Mesodermal cell (in vitro differentiated cells): ENCODE measurements at regions not wholly inside any gene's neighbourhood (a gene's known extent, or its start where the extent isn't known, plus 50 kb on each side); places are given as distances from the start of the nearest gene placed in this dataset.
A peak's percentile ranks its signal among the peaks of the same experiment; 100 is the strongest.

Source experiments
- H3K27ac ChIP-seq: 2 replicates; pipeline ENCODE4 v1.7.0; 2013; ENCODE audit warnings: mild to moderate bottlenecking, low read depth, low read length, moderate library complexity; ENCODE audit not compliant: severe bottlenecking
- H3K36me3 ChIP-seq: 2 replicates; pipeline ENCODE4 v1.7.1; 2013; ENCODE audit warnings: mild to moderate bottlenecking, low read length, moderate library complexity; ENCODE audit not compliant: control insufficient read depth, insufficient read depth
- H3K4me1 ChIP-seq: one replicate; pipeline ENCODE4 v1.7.1; 2013; ENCODE audit warnings: mild to moderate bottlenecking, low read length; ENCODE audit not compliant: insufficient read depth, control insufficient read depth, poor library complexity, severe bottlenecking
- H3K4me3 ChIP-seq: 2 replicates; pipeline ENCODE4 v1.7.0; 2013; ENCODE audit warnings: low read length, control low read depth, mild to moderate bottlenecking; ENCODE audit not compliant: insufficient read depth, poor library complexity, severe bottlenecking; ENCODE audit errors: extremely low read depth
- H3K9me3 ChIP-seq: 2 replicates; pipeline ENCODE4 v1.7.1; 2013; ENCODE audit warnings: mild to moderate bottlenecking, low read length, moderate library complexity; ENCODE audit not compliant: control insufficient read depth
- WGBS, 2 experiments: methylation state at CpG; one replicate each; pipeline ENCODE4 v1.1.5; 2013; ENCODE audit warnings: missing lambda C conversion rate in 2 of 2; ENCODE audit not compliant: insufficient coverage in 2 of 2; 5-methylcytosine and 5-hydroxymethylcytosine counted together

DNA sequence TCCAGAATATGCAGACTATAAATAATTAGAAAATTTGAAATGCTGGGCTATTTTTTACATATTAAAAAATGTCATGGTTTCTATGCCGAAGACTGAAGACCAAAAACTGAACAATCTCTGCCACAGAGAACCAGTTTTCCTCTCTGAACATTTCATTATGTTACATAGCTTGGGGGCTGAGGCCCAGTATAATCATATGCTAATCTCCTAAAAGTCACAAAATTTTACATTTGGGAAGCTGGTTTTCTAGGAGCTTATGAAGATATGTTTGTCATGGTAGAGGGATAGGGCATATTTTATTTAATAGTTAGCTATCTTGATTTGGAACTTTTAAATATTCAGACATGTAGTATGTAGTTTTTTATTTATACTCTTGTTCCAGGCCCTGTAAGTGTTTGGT is 167.8 kb downstream of the GPAT3 start:
- Histone ChIP-seq H3K9me3 (peaks cover 5% of the 10 kb centered on the region), H3K27ac (no peak overlapping the region), H3K36me3 (no peaks in the 10 kb centered on the region), H3K4me1 (no peaks in the 10 kb centered on the region), H3K4me3 (no peak overlapping the region)
- WGBS, 2 experiments, result no CpG with 5 or more reads among the region's 1 CpG

DNA sequence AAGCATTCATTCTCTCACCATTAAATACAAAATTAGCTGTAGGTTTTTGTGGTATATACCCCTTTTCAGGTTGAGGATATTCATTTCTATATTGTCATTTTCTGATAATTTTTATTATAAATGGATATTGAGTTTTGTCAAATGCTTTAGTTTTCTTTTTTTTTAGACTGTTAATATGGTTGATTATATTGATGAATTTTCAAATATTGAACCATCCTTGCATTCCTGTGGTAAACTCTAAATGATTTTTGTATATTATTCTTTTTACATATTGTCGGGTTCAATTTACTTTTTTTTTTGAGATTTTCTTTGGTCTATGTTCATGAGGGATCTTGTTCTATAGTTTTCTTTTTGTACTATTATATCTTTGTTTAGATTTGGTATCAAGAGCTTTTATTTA is 165.1 kb downstream of the GPAT3 start:
- no CpG with 5 or more reads among the region's 1 CpG for WGBS, 2 experiments
- Histone ChIP-seq H3K9me3 (peaks cover 5% of the 10 kb centered on the region), H3K36me3 (no peaks in the 10 kb centered on the region), H3K4me1 (no peaks in the 10 kb centered on the region), H3K27ac (no peak overlapping the region), H3K4me3 (no peak overlapping the region)

DNA sequence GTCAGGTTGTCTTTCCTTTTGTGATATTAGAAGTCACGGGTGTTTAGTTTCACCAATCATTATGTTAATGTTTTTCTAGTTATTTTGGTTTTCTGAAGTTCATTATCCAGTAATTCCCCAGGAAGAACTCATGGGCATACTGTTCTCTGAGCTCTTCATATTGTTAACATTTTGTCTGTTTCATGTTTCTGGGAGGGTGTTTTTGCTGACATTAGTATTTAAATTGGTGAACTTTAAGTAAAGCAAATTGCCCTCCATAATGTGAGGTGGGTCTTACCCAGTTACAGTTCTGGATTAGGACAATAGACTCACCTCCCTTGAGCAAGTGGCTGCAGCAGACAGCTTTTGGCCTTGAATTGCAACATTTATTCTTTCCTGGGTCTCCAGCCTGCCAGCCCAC is 163.4 kb downstream of the GPAT3 start:
- WGBS, 2 experiments, result no CpG with 5 or more reads among the region's 1 CpG
- H3K9me3 ChIP-seq, result peaks cover 5% of the 10 kb centered on the region

DNA sequence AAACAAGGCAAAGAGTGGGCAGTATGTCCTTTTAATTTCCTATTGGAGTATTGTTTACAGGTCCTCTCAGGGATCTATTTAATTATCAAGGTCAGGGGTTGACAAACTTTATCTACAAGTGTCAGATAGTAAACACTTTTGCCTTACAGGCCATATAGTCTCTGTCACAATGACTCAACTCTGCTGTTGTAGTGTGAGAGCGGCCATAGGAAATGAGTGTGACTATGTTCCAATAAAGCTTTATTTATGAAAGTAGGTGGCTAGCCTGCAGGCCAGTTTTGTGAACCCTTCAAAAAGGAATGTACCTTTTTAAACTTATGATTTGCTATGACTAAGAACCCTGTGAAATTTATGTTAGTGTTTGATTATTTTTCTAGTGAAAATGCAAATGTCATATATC is 156.1 kb downstream of the GPAT3 start:
- no peaks in the 10 kb centered on the region for H3K36me3 ChIP-seq
- no peak overlapping the region for H3K4me3 ChIP-seq
- no peaks in the 10 kb centered on the region for H3K9me3 ChIP-seq
- no peak overlapping the region for H3K27ac ChIP-seq
- WGBS, 2 experiments, result no CpG with 5 or more reads among the region's 1 CpG
- H3K4me1 ChIP-seq, result no peaks in the 10 kb centered on the region

More for the DNA sequence above, 163.4 kb downstream of the GPAT3 start:
- Histone ChIP-seq H3K4me3 (no peak overlapping the region), H3K4me1 (no peaks in the 10 kb centered on the region), H3K27ac (no peak overlapping the region), H3K36me3 (no peaks in the 10 kb centered on the region)

DNA sequence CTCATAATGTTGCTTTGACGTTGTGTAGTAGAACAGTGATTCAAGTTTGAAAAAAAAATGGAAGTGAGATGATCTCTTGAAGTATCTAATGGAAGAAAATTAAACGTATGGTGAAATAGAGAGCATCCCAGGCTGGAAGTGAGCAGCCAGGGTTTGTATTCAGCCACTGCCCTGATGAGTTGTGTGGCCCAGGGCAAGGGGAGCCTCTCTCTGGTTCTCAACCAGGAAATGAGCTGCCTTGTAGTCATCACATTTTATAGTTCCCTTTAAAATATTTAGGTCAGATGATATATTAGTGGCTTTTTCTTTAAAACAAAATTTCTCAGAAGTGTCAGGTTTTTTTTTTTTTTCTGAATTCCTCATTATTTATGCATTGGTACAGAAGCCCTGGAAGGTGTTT is 150.3 kb downstream of the GPAT3 start:
- Histone ChIP-seq H3K9me3 (no peaks in the 10 kb centered on the region), H3K4me1 (no peaks in the 10 kb centered on the region), H3K4me3 (no peak overlapping the region), H3K27ac (no peak overlapping the region), H3K36me3 (no peaks in the 10 kb centered on the region)
- 94 to 100% methylated on average over 2 of the region's 2 CpGs for WGBS, 2 experiments

DNA sequence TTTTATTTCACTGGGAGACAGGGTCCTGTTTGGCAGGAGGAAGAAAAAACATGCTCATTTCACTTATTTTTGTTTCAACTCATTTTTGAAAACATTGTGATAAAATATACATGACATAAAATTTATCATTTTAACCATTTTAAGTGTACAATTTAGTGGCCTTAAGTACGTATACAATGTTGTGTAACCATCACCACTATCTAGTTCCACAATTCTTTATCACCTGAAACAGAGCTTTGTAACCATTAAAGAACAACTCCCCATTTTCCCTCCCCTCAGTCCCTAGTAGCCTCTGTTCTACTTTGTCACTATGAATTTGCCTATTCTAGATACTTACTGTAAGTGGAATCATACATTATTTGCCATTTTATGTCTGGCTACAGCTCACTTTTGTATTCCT is 143.8 kb downstream of the GPAT3 start:
- 100% methylated on average over 1 of the region's 1 CpG for WGBS, 2 experiments
- H3K4me1 ChIP-seq, result no peaks in the 10 kb centered on the region
- no peak overlapping the region for H3K4me3 ChIP-seq
- no peaks in the 10 kb centered on the region for H3K36me3 ChIP-seq
- H3K27ac ChIP-seq, result no peak overlapping the region
- H3K9me3 ChIP-seq, result no peaks in the 10 kb centered on the region

DNA sequence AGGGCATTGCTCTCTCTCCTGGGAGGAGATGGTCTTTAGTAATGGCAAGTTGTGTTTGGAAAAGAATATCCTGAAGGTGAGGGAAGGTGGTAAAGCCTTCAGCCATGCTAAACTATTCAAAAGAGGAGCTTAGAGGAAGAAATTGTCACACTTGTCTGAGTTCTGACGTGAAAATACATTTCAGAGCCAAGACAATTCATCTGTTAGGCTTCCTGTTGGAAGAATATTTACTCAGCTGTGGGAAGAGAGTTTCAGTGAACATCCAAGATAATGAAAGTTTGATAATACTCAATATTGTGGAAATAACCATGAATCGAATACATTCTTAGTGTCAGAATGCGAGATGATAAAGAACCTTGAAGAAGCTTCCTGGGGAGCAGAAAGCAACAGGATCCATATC is 143.3 kb downstream of the GPAT3 start:
- H3K36me3 ChIP-seq, result no peaks in the 10 kb centered on the region
- H3K9me3 ChIP-seq, result no peaks in the 10 kb centered on the region
- no peak overlapping the region for H3K4me3 ChIP-seq
- no peaks in the 10 kb centered on the region for H3K4me1 ChIP-seq
- 86 to 92% methylated on average over 1 to 2 of the region's 3 CpGs for WGBS, 2 experiments
- H3K27ac ChIP-seq, result no peak overlapping the region

DNA sequence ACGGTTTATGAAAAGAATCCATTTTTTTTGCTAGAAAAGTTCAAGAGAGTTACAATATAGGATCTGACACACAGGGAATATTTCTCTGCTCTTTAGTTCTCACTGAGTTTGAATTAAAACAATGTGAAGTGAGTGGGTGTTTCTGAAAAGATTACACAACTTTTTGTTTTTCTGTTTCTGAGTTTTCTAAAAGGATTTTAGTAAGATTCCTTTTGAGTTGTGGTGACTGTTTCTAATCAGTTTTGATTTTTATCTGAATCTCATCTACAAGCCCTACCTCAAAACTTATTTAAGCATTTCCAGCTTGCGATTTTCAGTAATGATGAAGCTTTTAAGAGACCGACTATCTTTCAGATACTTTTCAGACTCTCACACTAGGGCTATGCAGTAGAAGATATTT is 141.7 kb downstream of the GPAT3 start:
- Histone ChIP-seq H3K4me1 (no peaks in the 10 kb centered on the region), H3K9me3 (no peaks in the 10 kb centered on the region), H3K4me3 (no peak overlapping the region), H3K27ac (no peak overlapping the region), H3K36me3 (no peaks in the 10 kb centered on the region)
- no CpG with 5 or more reads among the region's 3 CpGs for WGBS, 2 experiments

DNA sequence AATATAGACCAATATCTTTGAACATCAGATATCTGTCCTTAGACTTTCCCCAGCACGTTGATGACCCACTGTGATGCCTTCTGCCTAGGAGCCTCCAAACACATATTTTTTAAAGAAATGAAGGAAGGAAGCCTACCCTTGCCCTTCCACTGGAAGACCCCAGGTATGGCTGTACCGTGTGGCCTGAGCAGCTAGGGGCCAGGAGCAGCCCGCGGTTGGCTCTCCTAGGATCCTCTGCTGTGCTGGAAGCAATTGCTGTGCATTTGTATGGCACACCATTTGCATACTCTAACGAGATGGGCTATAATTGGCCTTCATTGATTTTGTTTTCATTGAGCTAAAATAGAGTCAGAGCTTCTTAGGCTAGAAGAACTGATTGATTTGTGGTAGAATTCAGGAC is 128.8 kb downstream of the GPAT3 start:
- 66 to 76% methylated on average over 2 to 4 of the region's 5 CpGs for WGBS, 2 experiments
- H3K4me3 ChIP-seq, result no peak overlapping the region
- peaks cover 15% of the 10 kb centered on the region for H3K4me1 ChIP-seq
- no peaks in the 10 kb centered on the region for H3K9me3 ChIP-seq
- no peaks in the 10 kb centered on the region for H3K36me3 ChIP-seq
- H3K27ac ChIP-seq, result no peak overlapping the region

DNA sequence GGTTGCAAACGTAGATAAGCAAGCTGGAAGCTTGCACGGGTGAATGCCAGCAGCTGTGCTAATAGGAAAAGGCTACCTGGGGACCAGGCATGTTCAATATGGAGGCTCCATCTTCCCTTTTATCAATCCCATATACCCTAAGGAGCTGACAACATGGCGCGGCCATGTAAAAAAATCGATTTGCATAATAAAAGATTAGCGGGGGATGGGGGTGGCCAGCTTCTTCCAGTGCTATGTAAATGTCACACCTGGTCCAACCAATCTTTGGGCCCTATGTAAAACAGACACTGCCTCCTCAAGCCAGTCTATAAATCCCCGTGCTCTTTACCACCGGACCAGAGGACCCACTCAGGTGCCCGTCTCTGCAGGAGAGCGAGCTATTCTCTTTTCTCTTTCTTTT is 128.2 kb downstream of the GPAT3 start:
- 93 to 94% methylated on average over 6 to 8 of the region's 10 CpGs for WGBS, 2 experiments
- H3K4me3 ChIP-seq, result no peak overlapping the region
- no peaks in the 10 kb centered on the region for H3K9me3 ChIP-seq
- H3K27ac ChIP-seq, result no peak overlapping the region
- H3K36me3 ChIP-seq, result no peaks in the 10 kb centered on the region
- H3K4me1 ChIP-seq, result peaks cover 15% of the 10 kb centered on the region

DNA sequence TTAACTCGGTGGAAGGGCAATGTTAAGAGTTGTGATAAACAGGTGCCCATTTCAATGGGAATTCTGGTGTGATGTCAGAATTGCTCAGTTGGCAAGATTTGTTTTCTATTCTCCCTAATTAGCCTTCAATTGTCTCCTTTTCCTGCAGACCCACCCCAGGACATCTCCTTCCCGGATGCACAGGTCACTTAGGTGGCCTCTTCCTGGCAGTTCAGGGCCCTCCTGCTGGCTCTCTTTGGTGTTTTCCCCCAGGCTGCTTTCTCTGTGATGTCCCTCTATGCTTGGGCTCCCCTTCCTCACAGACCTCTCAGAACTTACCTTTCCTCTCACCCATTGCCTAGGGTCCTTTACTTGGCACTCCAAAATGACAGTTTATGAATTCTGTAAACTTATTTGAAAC is 126.3 kb downstream of the GPAT3 start:
- Histone ChIP-seq H3K4me3 (no peak overlapping the region), H3K27ac (peak overlapping the region; percentile 17), H3K36me3 (no peaks in the 10 kb centered on the region), H3K9me3 (no peaks in the 10 kb centered on the region), H3K4me1 (peaks cover 15% of the 10 kb centered on the region)
- WGBS, 2 experiments, result 36 to 43% methylated on average over 1 of the region's 2 CpGs

DNA sequence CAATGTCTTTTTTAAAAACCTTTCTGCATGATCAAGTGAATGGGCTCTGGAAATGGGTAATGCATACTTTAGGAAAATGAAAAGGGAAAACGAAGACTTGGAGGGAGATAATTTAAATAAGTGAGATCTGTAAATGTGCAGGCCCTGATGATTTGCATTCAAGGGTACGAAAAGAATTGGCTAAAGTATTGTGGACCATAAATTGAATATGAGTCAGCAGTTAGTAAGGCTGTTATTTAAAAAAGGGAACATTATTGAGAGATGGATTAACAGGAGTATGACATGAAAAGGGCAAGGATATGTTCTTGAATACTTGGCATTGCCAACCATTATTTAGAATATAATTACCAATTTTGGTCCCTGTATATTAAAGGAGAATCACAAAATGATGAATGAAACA is 125.5 kb downstream of the GPAT3 start:
- WGBS, 2 experiments, result 65 to 68% methylated on average over 2 of the region's 2 CpGs
- peaks cover 15% of the 10 kb centered on the region for H3K4me1 ChIP-seq
- peak overlapping the region; percentile 17 for H3K27ac ChIP-seq
- H3K4me3 ChIP-seq, result no peak overlapping the region
- no peaks in the 10 kb centered on the region for H3K9me3 ChIP-seq
- H3K36me3 ChIP-seq, result no peaks in the 10 kb centered on the region
